ENCODE measurements at regions not wholly inside any gene's neighbourhood (a gene's known extent, or its start where the extent isn't known, plus 50 kb on each side); places are given as distances from the start of the nearest gene placed in this dataset.

GRCh38 chr7:149703044-149703650, 70.2 kb downstream of the ZNF467 start:
- TF ChIP-seq CTCF (IDR thresholded peaks at IDR 0.05) (no peak), EZH2 (IDR thresholded peaks at IDR 0.05; ENCODE audit: borderline replicate concordance, insufficient read depth, low read depth, low read length, poor library complexity, severe bottlenecking) (no peak)
